HG02885 (cell line): ENCODE measurements at regions not wholly inside any gene's neighbourhood (a gene's known extent, or its start where the extent isn't known, plus 50 kb on each side); places are given as distances from the start of the nearest gene placed in this dataset.
"Not testable (repeated sequence)": the region's sequence is repeated elsewhere in the genome, so short reads cannot be mapped to it uniquely, and the experiment has no call there.

ENCODE experiments used
- ATAC-seq: cut with Tn5 transposase; IDR thresholded peaks from one replicate; pipeline ENCODE4 v1.9.1; 2021; ENCODE audit warnings: mild to moderate bottlenecking; ENCODE audit not compliant: unreplicated experiment, poor library complexity

GRCh38 chr6:27176523-27177484 lies 70.7 kb upstream of the PRSS16 start:
- peak; percentile 54 for ATAC-seq

- ATAC-seq: peak; percentile 66
Measured at GRCh38 chr6:27177485-27178406, 69.8 kb upstream of the PRSS16 start.

- peak; percentile 17 for ATAC-seq
Measured at GRCh38 chr6:27178407-27178730, 69.1 kb upstream of the PRSS16 start.

- no peak for ATAC-seq
Measured at GRCh38 chr6:27178860-27179259, 68.6 kb upstream of the PRSS16 start.

- ATAC-seq: no peak
Measured at GRCh38 chr6:27183060-27183832, 64.3 kb upstream of the PRSS16 start.

GRCh38 chr6:27187231-27188060 lies 60.1 kb upstream of the PRSS16 start:
- no peak for ATAC-seq

- peak; percentile 89 for ATAC-seq
Measured at GRCh38 chr6:27188061-27188884, 59.2 kb upstream of the PRSS16 start.

- peak; percentile 82 for ATAC-seq
Measured at GRCh38 chr6:27188885-27189418, 58.5 kb upstream of the PRSS16 start.

GRCh38 chr6:27190126-27190525 lies 57.4 kb upstream of the PRSS16 start:
- no peak for ATAC-seq

- ATAC-seq: not testable (repeated sequence)
Measured at GRCh38 chr6:27194453-27194852, 53.0 kb upstream of the PRSS16 start.

GRCh38 chr6:27195547-27195946 lies 52.0 kb upstream of the PRSS16 start:
- ATAC-seq: not testable (repeated sequence)
